ENCODE measurements at regions not wholly inside any gene's neighbourhood (a gene's known extent, or its start where the extent isn't known, plus 50 kb on each side); places are given as distances from the start of the nearest gene placed in this dataset.

- H3K9me3 Mint-ChIP-seq = peaks cover 6% of the 10 kb centered on the region
- Histone ChIP-seq H3K4me1 (ENCODE audit: insufficient read depth, low read length) (no peaks in the 10 kb centered on the region), H3K27ac (ENCODE audit: low read depth in 1 of 2, low read length in 2 of 2) (no peak overlapping the region), H3K36me3 (ENCODE audit: insufficient read depth, low read length) (no peaks in the 10 kb centered on the region), H3K27me3 (ENCODE audit: control insufficient read depth in 1 of 2, insufficient read depth in 2 of 2, low read length in 2 of 2) (no peaks in the 10 kb centered on the region), H3K4me3 (ENCODE audit: low read length) (no peak overlapping the region), H3K9me3 (ENCODE audit: control insufficient read depth in 1 of 2, insufficient read depth in 1 of 2, low read length in 2 of 2) (no peaks in the 10 kb centered on the region)
- intact Hi-C loops (cut with DNase I, micrococcal nuclease) = no loop called here
- H3K4me3 Mint-ChIP-seq = no peak overlapping the region
- no peak for DNase-seq
- H3K4me1 Mint-ChIP-seq (ENCODE audit: low read depth) = no peaks in the 10 kb centered on the region
- ChIA-PET CTCF (no interaction called here), POLR2A (no interaction called here)
- H3K27ac Mint-ChIP-seq = no peak overlapping the region
- H3K36me3 Mint-ChIP-seq (ENCODE audit: low read depth) = no peaks in the 10 kb centered on the region
- no peaks in the 10 kb centered on the region for H3K27me3 Mint-ChIP-seq
- TF ChIP-seq, protein P1, sequence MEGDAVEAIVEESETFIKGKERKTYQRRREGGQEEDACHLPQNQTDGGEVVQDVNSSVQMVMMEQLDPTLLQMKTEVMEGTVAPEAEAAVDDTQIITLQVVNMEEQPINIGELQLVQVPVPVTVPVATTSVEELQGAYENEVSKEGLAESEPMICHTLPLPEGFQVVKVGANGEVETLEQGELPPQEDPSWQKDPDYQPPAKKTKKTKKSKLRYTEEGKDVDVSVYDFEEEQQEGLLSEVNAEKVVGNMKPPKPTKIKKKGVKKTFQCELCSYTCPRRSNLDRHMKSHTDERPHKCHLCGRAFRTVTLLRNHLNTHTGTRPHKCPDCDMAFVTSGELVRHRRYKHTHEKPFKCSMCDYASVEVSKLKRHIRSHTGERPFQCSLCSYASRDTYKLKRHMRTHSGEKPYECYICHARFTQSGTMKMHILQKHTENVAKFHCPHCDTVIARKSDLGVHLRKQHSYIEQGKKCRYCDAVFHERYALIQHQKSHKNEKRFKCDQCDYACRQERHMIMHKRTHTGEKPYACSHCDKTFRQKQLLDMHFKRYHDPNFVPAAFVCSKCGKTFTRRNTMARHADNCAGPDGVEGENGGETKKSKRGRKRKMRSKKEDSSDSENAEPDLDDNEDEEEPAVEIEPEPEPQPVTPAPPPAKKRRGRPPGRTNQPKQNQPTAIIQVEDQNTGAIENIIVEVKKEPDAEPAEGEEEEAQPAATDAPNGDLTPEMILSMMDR (IDR thresholded peaks at IDR 0.05) = no peak
- ATAC-seq (ENCODE audit: poor library complexity) = no peak
Measured at GRCh38 chr11:79794484-79795393, 353.9 kb upstream of the TENM4 start.

DNA sequence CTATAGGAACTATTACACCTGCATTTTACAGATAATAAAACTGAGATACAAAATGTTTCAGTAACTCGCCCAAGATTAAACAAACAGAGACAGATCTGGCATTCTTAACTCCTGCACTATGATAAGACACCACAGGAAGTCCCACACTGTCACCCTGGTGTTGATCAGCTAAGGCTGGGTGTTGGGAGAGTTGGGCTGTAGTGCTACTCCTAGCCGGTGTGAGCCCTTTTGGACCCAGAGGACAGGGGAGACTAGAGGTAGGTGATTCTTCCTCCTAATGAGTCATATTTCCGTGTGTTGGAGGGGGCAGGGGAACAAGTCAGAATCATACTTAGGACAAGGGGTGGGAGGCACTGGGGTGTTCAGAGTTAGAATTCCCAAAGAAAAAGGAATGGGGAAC lies 353.2 kb upstream of the TENM4 start:
- Histone ChIP-seq H3K4me1 (ENCODE audit: insufficient read depth, low read length) (no peaks in the 10 kb centered on the region), H3K9me3 (ENCODE audit: control insufficient read depth in 1 of 2, insufficient read depth in 1 of 2, low read length in 2 of 2) (no peaks in the 10 kb centered on the region), H3K27ac (ENCODE audit: low read depth in 1 of 2, low read length in 2 of 2) (no peak overlapping the region), H3K36me3 (ENCODE audit: insufficient read depth, low read length) (no peaks in the 10 kb centered on the region), H3K27me3 (ENCODE audit: control insufficient read depth in 1 of 2, insufficient read depth in 2 of 2, low read length in 2 of 2) (no peaks in the 10 kb centered on the region), H3K4me3 (ENCODE audit: low read length) (no peak overlapping the region)
- intact Hi-C loops (cut with DNase I, micrococcal nuclease) = no loop called here
- TF ChIP-seq, protein P1 (IDR thresholded peaks at IDR 0.05) = no peak
- Mint-ChIP-seq H3K27ac (no peak overlapping the region), H3K36me3 (ENCODE audit: low read depth) (no peaks in the 10 kb centered on the region), H3K9me3 (peaks cover 6% of the 10 kb centered on the region), H3K27me3 (no peaks in the 10 kb centered on the region), H3K4me1 (ENCODE audit: low read depth) (no peaks in the 10 kb centered on the region), H3K4me3 (no peak overlapping the region)
- DNase-seq = no peak
- no peak for ATAC-seq (ENCODE audit: poor library complexity)
- POLR2A ChIA-PET = no interaction called here
- CTCF ChIA-PET = no interaction called here

GRCh38 chr11:79786961-79787360 lies 346.1 kb upstream of the TENM4 start:
- H3K27ac ChIP-seq (ENCODE audit: low read depth in 1 of 2, low read length in 2 of 2) = no peak overlapping the region
- no peak overlapping the region for H3K4me3 ChIP-seq (ENCODE audit: low read length)
- no peak overlapping the region for H3K4me3 Mint-ChIP-seq
- no peaks in the 10 kb centered on the region for H3K4me1 Mint-ChIP-seq (ENCODE audit: low read depth)
- no peaks in the 10 kb centered on the region for H3K27me3 Mint-ChIP-seq
- intact Hi-C loops (cut with DNase I, micrococcal nuclease) = no loop called here
- no peaks in the 10 kb centered on the region for H3K36me3 ChIP-seq (ENCODE audit: insufficient read depth, low read length)
- no peaks in the 10 kb centered on the region for H3K4me1 ChIP-seq (ENCODE audit: insufficient read depth, low read length)
- no peaks in the 10 kb centered on the region for H3K36me3 Mint-ChIP-seq (ENCODE audit: low read depth)
- H3K9me3 ChIP-seq (ENCODE audit: control insufficient read depth in 1 of 2, insufficient read depth in 1 of 2, low read length in 2 of 2) = no peaks in the 10 kb centered on the region
- H3K27ac Mint-ChIP-seq = no peak overlapping the region
- TF ChIP-seq, protein P1 (IDR thresholded peaks at IDR 0.05) = no peak
- DNase-seq (no peak), ATAC-seq (ENCODE audit: poor library complexity) (no peak)
- H3K9me3 Mint-ChIP-seq = peaks cover 16% of the 10 kb centered on the region
- POLR2A ChIA-PET = no interaction called here
- no peaks in the 10 kb centered on the region for H3K27me3 ChIP-seq (ENCODE audit: control insufficient read depth in 1 of 2, insufficient read depth in 2 of 2, low read length in 2 of 2)
- CTCF ChIA-PET = no interaction called here

Measured in CD4-positive, alpha-beta T cell (primary cell).